K562 (cell line): ENCODE measurements at regions not wholly inside any gene's neighbourhood (a gene's known extent, or its start where the extent isn't known, plus 50 kb on each side); places are given as distances from the start of the nearest gene placed in this dataset.

Experiments
- ATAC-seq: fragments of 200-7000 bp; cut with Tn5 transposase; 3 replicates; pipeline ENCODE4 v1.9.1; 2020; ENCODE audit warnings: moderate library complexity
- BruUV-seq: library from RNA; stranded (reverse); fragments of 400-500 nt; replicated peaks from 2 replicates; lab custom pipeline; 2021; lab: Mats Ljungman, UMichigan
- CTCF ChIA-PET: fragments of 300-600 bp; formaldehyde crosslinking; extraction: SDS; loops from one replicate; lab custom pipeline; 2021; ENCODE audit warnings: low intra/inter-chr PET ratio; lab: Yijun Ruan, JAX
- POLR2A ChIA-PET: fragments of 300-600, 350-650 bp; sonication (Branson Sonifier 250); formaldehyde crosslinking; extraction: SDS; loops from one replicate; lab custom pipeline; 2021; ENCODE audit warnings: antibody characterized with exemption, inconsistent platforms; lab: Yijun Ruan, JAX
- DNase-seq, 4 experiments: peaks; one replicate each; pipeline versions ENCODE4 v3.0.0 to v3.0.0-alpha.2; 2011 to 2018; ENCODE audit warnings: low spot score in 3 of 4, mixed read lengths in 3 of 4; ENCODE audit errors: extremely low read depth in 1 of 4
- FAIRE-seq: peaks from 2 replicates; lab custom pipeline; 2011; peaks lifted over from hg19 to GRCh38; lab: Jason Lieb, UNC
- H2AFZ ChIP-seq: 2 replicates; pipeline ENCODE4 v1.6.0; 2011; ENCODE audit warnings: low read depth, low read length, control low read depth, inconsistent platforms
- H3K27ac ChIP-seq: fragments of 200-600 bp; 3 replicates; pipeline ENCODE4 v1.8.0; 2011; ENCODE audit warnings: low read depth, mild to moderate bottlenecking, control low read depth, inconsistent platforms, low read length, moderate library complexity, mixed read lengths; ENCODE audit errors: extremely low read depth
- H3K27me3 ChIP-seq, 2 experiments: fragments of 300-600 bp in 1 of 2; 2 replicates in 1 of 2; 3 replicates in 1 of 2; pipeline versions ENCODE4 v1.6.0 to v1.8.0; 2011; ENCODE audit warnings: inconsistent platforms in 2 of 2, low read length in 2 of 2, mild to moderate bottlenecking in 1 of 2, mixed read lengths in 1 of 2, moderate library complexity in 1 of 2; ENCODE audit not compliant: control insufficient read depth in 2 of 2, insufficient read depth in 2 of 2
- H3K36me3 ChIP-seq: fragments of 300-600 bp; 3 replicates; pipeline ENCODE4 v1.8.0; 2011; ENCODE audit warnings: mild to moderate bottlenecking, low read length, inconsistent platforms; ENCODE audit not compliant: control insufficient read depth, insufficient read depth
- H3K4me1 ChIP-seq, 2 experiments: fragments of 200-600 bp in 1 of 2; replicated peaks in 1 of 2; 2 replicates in 1 of 2; 3 replicates in 1 of 2; pipeline versions ENCODE4 v1.5.1 to v1.8.0; 2011; ENCODE audit warnings: inconsistent platforms in 2 of 2, low read length in 2 of 2, mild to moderate bottlenecking in 1 of 2, mixed read lengths in 1 of 2, moderate library complexity in 1 of 2; ENCODE audit not compliant: control insufficient read depth in 2 of 2, insufficient read depth in 2 of 2
- H3K4me2 ChIP-seq: 2 replicates; pipeline ENCODE4 v1.6.1; 2011; ENCODE audit warnings: low read length, control low read depth, inconsistent platforms, mixed read lengths; ENCODE audit not compliant: insufficient read depth
- H3K4me3 ChIP-seq: fragments of 200-600 bp; sonication (generic), shearing (Covaris generic); 2 replicates; pipeline ENCODE4 v1.5.1; 2016; ENCODE audit warnings: control low read depth, inconsistent platforms
- H3K79me2 ChIP-seq: fragments of 200-600 bp; 3 replicates; pipeline ENCODE4 v1.8.0; 2011; ENCODE audit warnings: low read length, inconsistent platforms; ENCODE audit not compliant: control insufficient read depth, insufficient read depth
- H3K9ac ChIP-seq, 2 experiments: 2 replicates each; pipeline versions ENCODE4 v1.6.0 to v1.6.1; 2011; ENCODE audit warnings: low read depth in 2 of 2, low read length in 2 of 2, control low read depth in 1 of 2, inconsistent platforms in 1 of 2, mild to moderate bottlenecking in 1 of 2, mixed read lengths in 1 of 2; ENCODE audit not compliant: insufficient read depth in 1 of 2
- H3K9me1 ChIP-seq: one replicate; pipeline ENCODE4 v1.6.0; 2011; ENCODE audit warnings: inconsistent platforms, mild to moderate bottlenecking, low read length, moderate library complexity; ENCODE audit not compliant: control insufficient read depth, insufficient read depth
- H3K9me3 ChIP-seq: replicated peaks from 2 replicates; pipeline ENCODE4 v1.5.1; 2011; ENCODE audit warnings: low read depth, low read length, inconsistent platforms; ENCODE audit not compliant: control insufficient read depth, insufficient read depth
- H4K20me1 ChIP-seq: replicated peaks from 2 replicates; pipeline ENCODE4 v1.6.1; 2011; ENCODE audit warnings: low read length, inconsistent platforms, mixed read lengths; ENCODE audit not compliant: control insufficient read depth, insufficient read depth
- CCNT2 ChIP-seq: IDR thresholded peaks from 2 replicates; pipeline ENCODE4 v1.6.1; 2011; ENCODE audit warnings: borderline replicate concordance, low read depth, mild to moderate bottlenecking, moderate library complexity, mixed read lengths, low read length; ENCODE audit not compliant: insufficient read length; ENCODE audit errors: extremely low read depth
- DDX20 ChIP-seq: fragments of 450-650 bp; IDR thresholded peaks from 2 replicates; pipeline ENCODE4 v1.6.1; 2016; ENCODE audit warnings: missing genetic modification characterization, low read depth, mild to moderate bottlenecking, missing compliant biosample characterization, moderate library complexity
- ELF2 ChIP-seq: fragments of 250-450 bp; sonication (Bioruptor Pico); IDR thresholded peaks from 2 replicates; pipeline ENCODE4 v1.5.0; 2021; ENCODE audit warnings: mild to moderate bottlenecking
- HNRNPL ChIP-seq: fragments of 200-400 bp; formaldehyde crosslinking; IDR thresholded peaks from 2 replicates; pipeline ENCODE4 v1.6.1; 2017; ENCODE audit warnings: low read depth, mild to moderate bottlenecking, low read length
- NCOR1 ChIP-seq: fragments of 450-650 bp; IDR thresholded peaks from 2 replicates; pipeline ENCODE4 v1.6.1; 2016; ENCODE audit warnings: mild to moderate bottlenecking, moderate library complexity
- NR3C1 ChIP-seq: sonication (generic); formaldehyde crosslinking; IDR thresholded peaks from 2 replicates; pipeline ENCODE4 v1.8.1; 2022; ENCODE audit warnings: missing genetic modification reagents
- PHF21A ChIP-seq: fragments of 450-650 bp; IDR thresholded peaks from 2 replicates; pipeline ENCODE4 v1.6.1; 2017; ENCODE audit warnings: low read depth, borderline replicate concordance
- SAP30 ChIP-seq: fragments of 200-600 bp; sonication (generic); IDR thresholded peaks from 2 replicates; pipeline ENCODE4 v1.6.1; 2012; ENCODE audit warnings: borderline replicate concordance, low read depth, mild to moderate bottlenecking, moderate library complexity, low read length, control low read depth, inconsistent platforms; ENCODE audit not compliant: insufficient read depth, poor library complexity, severe bottlenecking
- XRCC4 ChIP-seq: IDR thresholded peaks from one replicate; pipeline ENCODE4 v1.6.1; 2011; ENCODE audit not compliant: insufficient read depth, insufficient read length; ENCODE audit errors: extremely low read depth
- ZHX1 ChIP-seq: fragments of 150-350 bp; conservative IDR thresholded peaks from 2 replicates; pipeline ENCODE4 v1.6.1; 2014; ENCODE audit warnings: low read length
- ZNF76 ChIP-seq: fragments of 250-450 bp; sonication (Bioruptor Pico); IDR thresholded peaks from 2 replicates; pipeline ENCODE4 v1.4.0; 2020; ENCODE audit warnings: mild to moderate bottlenecking, moderate library complexity, borderline replicate concordance
- WGBS: fragments of 100-300 bp; shearing (Covaris generic); methylation state at CpG from one replicate; pipeline ENCODE4 v1.1.6; 2016; ENCODE audit warnings: low coverage, mixed read lengths; ENCODE audit not compliant: insufficient coverage; ENCODE audit errors: missing lambda C conversion rate; 5-methylcytosine and 5-hydroxymethylcytosine counted together
- in situ Hi-C: fragments of 300-500 bp; cut with MboI; formaldehyde crosslinking; loops from 4 replicates; pipeline ENCODE4 v1.15.0; 2018; ENCODE audit warnings: inconsistent platforms, mixed read lengths
- intact Hi-C: fragments of 100-400 bp; cut with micrococcal nuclease; formaldehyde crosslinking; loops from 2 replicates; pipeline ENCODE4 v1.14.2; 2022
- TF ChIP-seq, protein P1 (sequence below), 2 experiments: IDR thresholded peaks; 2 replicates each; pipeline ENCODE4 v1.6.1; 2011; ENCODE audit warnings: borderline replicate concordance in 1 of 2, control low read depth in 1 of 2, low read depth in 1 of 2, low read length in 1 of 2, mild to moderate bottlenecking in 1 of 2, mixed read lengths in 1 of 2, moderate library complexity in 1 of 2; ENCODE audit not compliant: insufficient read depth in 1 of 2, insufficient read length in 1 of 2, poor library complexity in 1 of 2, severe bottlenecking in 1 of 2; ENCODE audit errors: extremely low read depth in 1 of 2

DNA sequence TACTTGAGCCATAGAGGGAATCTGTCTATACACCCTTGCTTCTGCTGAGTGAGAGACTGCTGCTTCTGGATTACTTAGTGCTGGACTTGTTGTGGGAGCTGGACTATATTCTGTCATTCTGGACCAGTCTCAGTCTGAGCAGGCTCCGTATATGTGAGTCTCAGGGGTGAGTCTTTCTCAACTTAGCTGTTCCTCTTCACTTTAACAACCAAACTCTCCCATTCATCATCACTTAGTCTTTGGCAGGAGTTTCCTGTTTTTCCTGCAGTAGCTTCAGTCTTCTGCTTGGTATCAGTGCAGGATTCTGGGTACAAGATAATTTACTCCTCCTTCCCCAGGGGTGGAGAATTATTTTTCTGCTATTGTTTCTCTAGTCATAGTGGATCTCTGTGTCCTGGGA, 779.5 kb downstream of the METTL15 start:
- no peaks in the 10 kb centered on the region for H3K9me1 ChIP-seq
- H3K9me3 ChIP-seq = no peaks in the 10 kb centered on the region
- no peak overlapping the region for H3K4me2 ChIP-seq
- no peaks in the 10 kb centered on the region for H3K36me3 ChIP-seq
- no peaks in the 10 kb centered on the region for H4K20me1 ChIP-seq
- TF ChIP-seq DDX20 (tag) (no peak), ZNF76 (CRISPR knock-in tag) (no peak), SAP30 (no peak), XRCC4 (no peak), CCNT2 (no peak), ZHX1 (no peak), ELF2 (no peak), PHF21A (no peak), NCOR1 (no peak), HNRNPL (no peak), NR3C1 (CRISPR knock-in tag) (no peak)
- TF ChIP-seq, protein P1, sequence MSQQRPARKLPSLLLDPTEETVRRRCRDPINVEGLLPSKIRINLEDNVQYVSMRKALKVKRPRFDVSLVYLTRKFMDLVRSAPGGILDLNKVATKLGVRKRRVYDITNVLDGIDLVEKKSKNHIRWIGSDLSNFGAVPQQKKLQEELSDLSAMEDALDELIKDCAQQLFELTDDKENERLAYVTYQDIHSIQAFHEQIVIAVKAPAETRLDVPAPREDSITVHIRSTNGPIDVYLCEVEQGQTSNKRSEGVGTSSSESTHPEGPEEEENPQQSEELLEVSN (IDR thresholded peaks at IDR 0.05; ENCODE audit: borderline replicate concordance in 1 of 2, extremely low read depth in 1 of 2, insufficient read depth in 1 of 2, insufficient read length in 1 of 2, low read depth in 1 of 2, low read length in 1 of 2, poor library complexity in 1 of 2, severe bottlenecking in 1 of 2) = no peak
- TF ChIP-seq, all 486 proteins: peak for 0
- DNase-seq = no peak
- 0% methylated on average over 1 of the region's 1 CpG for WGBS
- CTCF ChIA-PET = no interaction called here
- Histone ChIP-seq H3K27me3 (no peaks in the 10 kb centered on the region), H3K9ac (no peak overlapping the region), H3K4me1 (no peaks in the 10 kb centered on the region), H3K27ac (no peak overlapping the region), H3K79me2 (no peaks in the 10 kb centered on the region), H3K4me3 (no peak overlapping the region), H2AFZ (no peak overlapping the region)
- no TSS peak for BruUV-seq
- intact Hi-C loops = no loop called here
- no peak for ATAC-seq
- POLR2A ChIA-PET = no interaction called here
- no peak for FAIRE-seq
- in situ Hi-C loops = no loop called here
